ENCODE measurements at regions not wholly inside any gene's neighbourhood (a gene's known extent, or its start where the extent isn't known, plus 50 kb on each side); places are given as distances from the start of the nearest gene placed in this dataset.

- Mint-ChIP-seq H3K27ac (no peak overlapping the region), H3K4me1 (peaks cover 15 to 36% (median 27%) of the 10 kb centered on the region in 4 donors), H3K9me3 (peaks cover 0 to 5% (median 0%) of the 10 kb centered on the region in 9 donors), H3K36me3 (peaks cover 2 to 6% (median 4%) of the 10 kb centered on the region in 3 donors), H3K27me3 (peaks cover 62 to 98% (median 77%) of the 10 kb centered on the region in 5 donors), H3K4me3 (peak overlapping the region in 1 of 10 donors; percentile 2)
- no peak for DNase-seq
- ATAC-seq = no peak
- POLR2A ChIA-PET = no interaction called here
These were observed 127.6 kb downstream of the TMEM174 start for GRCh38 chr5:73300337-73301207.

GRCh38 chr5:73299665-73300336 lies 126.8 kb downstream of the TMEM174 start:
- no peak for DNase-seq
- no peak for ATAC-seq
- Mint-ChIP-seq H3K4me3 (peak overlapping the region in 6 of 10 donors; percentile 7 to 49 (median 34)), H3K36me3 (peaks cover 2 to 6% (median 4%) of the 10 kb centered on the region in 3 donors), H3K9me3 (peaks cover 0 to 5% (median 0%) of the 10 kb centered on the region in 9 donors), H3K27me3 (peaks cover 61 to 98% (median 77%) of the 10 kb centered on the region in 5 donors), H3K27ac (no peak overlapping the region), H3K4me1 (peaks cover 15 to 36% (median 27%) of the 10 kb centered on the region in 4 donors)
- POLR2A ChIA-PET = no interaction called here

GRCh38 chr5:73298772-73299630 lies 126.0 kb downstream of the TMEM174 start:
- no peak overlapping the region for H3K27ac Mint-ChIP-seq
- POLR2A ChIA-PET = no interaction called here
- peaks cover 0 to 5% (median 0%) of the 10 kb centered on the region in 9 donors for H3K9me3 Mint-ChIP-seq
- DNase-seq (no peak), ATAC-seq (peak in 1 of 2 donors; percentile 56)
- H3K4me1 Mint-ChIP-seq = peaks cover 15 to 36% (median 27%) of the 10 kb centered on the region in 4 donors
- peaks cover 59 to 98% (median 77%) of the 10 kb centered on the region in 5 donors for H3K27me3 Mint-ChIP-seq
- H3K36me3 Mint-ChIP-seq = peaks cover 2 to 6% (median 4%) of the 10 kb centered on the region in 3 donors
- peak overlapping the region in 7 of 10 donors; percentile 2 to 60 (median 49) for H3K4me3 Mint-ChIP-seq

- no peak overlapping the region for H3K27ac Mint-ChIP-seq
- H3K36me3 Mint-ChIP-seq = peaks cover 2 to 6% (median 3%) of the 10 kb centered on the region in 3 donors
- peaks cover 59 to 97% (median 78%) of the 10 kb centered on the region in 5 donors for H3K27me3 Mint-ChIP-seq
- DNase-seq (no peak), ATAC-seq (no peak)
- H3K9me3 Mint-ChIP-seq = peaks cover 0 to 5% (median 0%) of the 10 kb centered on the region in 9 donors
- peaks cover 13 to 36% (median 26%) of the 10 kb centered on the region in 4 donors for H3K4me1 Mint-ChIP-seq
- POLR2A ChIA-PET = no interaction called here
- H3K4me3 Mint-ChIP-seq = peak overlapping the region in 6 of 10 donors; percentile 7 to 60 (median 41)
These were observed 125.3 kb downstream of the TMEM174 start for GRCh38 chr5:73298251-73298771.

- ATAC-seq = no peak
- peaks cover 10 to 30% (median 23%) of the 10 kb centered on the region in 4 donors for H3K4me1 Mint-ChIP-seq
- H3K4me3 Mint-ChIP-seq = peak overlapping the region in 1 of 10 donors; percentile 32
- POLR2A ChIA-PET = no interaction called here
- no peak overlapping the region for H3K27ac Mint-ChIP-seq
- peaks cover 0 to 4% (median 0%) of the 10 kb centered on the region in 9 donors for H3K9me3 Mint-ChIP-seq
- H3K36me3 Mint-ChIP-seq = peaks cover 0 to 6% (median 3%) of the 10 kb centered on the region in 3 donors
- H3K27me3 Mint-ChIP-seq = peaks cover 59 to 97% (median 78%) of the 10 kb centered on the region in 5 donors
- DNase-seq = no peak
These were observed 124.4 kb downstream of the TMEM174 start for GRCh38 chr5:73297430-73297829.

GRCh38 chr5:73296772-73297171 lies 123.8 kb downstream of the TMEM174 start:
- H3K4me1 Mint-ChIP-seq = peaks cover 10 to 30% (median 21%) of the 10 kb centered on the region in 4 donors

GRCh38 chr5:73295921-73296320 lies 122.9 kb downstream of the TMEM174 start:
- Mint-ChIP-seq H3K27ac (no peak overlapping the region), H3K36me3 (peaks cover 0 to 6% (median 3%) of the 10 kb centered on the region in 3 donors), H3K9me3 (peaks cover 0 to 4% (median 0%) of the 10 kb centered on the region in 9 donors), H3K27me3 (peaks cover 55 to 96% (median 75%) of the 10 kb centered on the region in 5 donors), H3K4me3 (no peak overlapping the region), H3K4me1 (peaks cover 10 to 25% (median 21%) of the 10 kb centered on the region in 4 donors)
- no peak for DNase-seq
- ATAC-seq = no peak
- POLR2A ChIA-PET = no interaction called here

More at GRCh38 chr5:73296772-73297171, 123.8 kb downstream of the TMEM174 start:
- Mint-ChIP-seq H3K27me3 (peaks cover 53 to 96% (median 76%) of the 10 kb centered on the region in 5 donors), H3K9me3 (peaks cover 0 to 4% (median 0%) of the 10 kb centered on the region in 9 donors), H3K4me3 (peak overlapping the region in 1 of 10 donors; percentile 49), H3K27ac (no peak overlapping the region), H3K36me3 (peaks cover 0 to 6% (median 3%) of the 10 kb centered on the region in 3 donors)
- DNase-seq (no peak), ATAC-seq (no peak)
- POLR2A ChIA-PET = no interaction called here

GRCh38 chr5:73295447-73295846 lies 122.5 kb downstream of the TMEM174 start:
- H3K4me3 Mint-ChIP-seq = no peak overlapping the region
- POLR2A ChIA-PET = no interaction called here
- peaks cover 53 to 96% (median 75%) of the 10 kb centered on the region in 5 donors for H3K27me3 Mint-ChIP-seq
- peaks cover 10 to 21% (median 17%) of the 10 kb centered on the region in 4 donors for H3K4me1 Mint-ChIP-seq
- H3K27ac Mint-ChIP-seq = no peak overlapping the region
- no peak for ATAC-seq
- no peak for DNase-seq
- H3K36me3 Mint-ChIP-seq = peaks cover 0 to 3% (median 3%) of the 10 kb centered on the region in 3 donors
- H3K9me3 Mint-ChIP-seq = peaks cover 0 to 2% (median 0%) of the 10 kb centered on the region in 9 donors

- POLR2A ChIA-PET = no interaction called here
- peaks cover 42 to 92% (median 69%) of the 10 kb centered on the region in 5 donors for H3K27me3 Mint-ChIP-seq
- peaks cover 0 to 4% (median 0%) of the 10 kb centered on the region in 9 donors for H3K9me3 Mint-ChIP-seq
- H3K27ac Mint-ChIP-seq = no peak overlapping the region
- no peak overlapping the region for H3K4me3 Mint-ChIP-seq
- no peaks in the 10 kb centered on the region for H3K36me3 Mint-ChIP-seq
- H3K4me1 Mint-ChIP-seq = peaks cover 0 to 4% (median 2%) of the 10 kb centered on the region in 4 donors
- no peak for DNase-seq
- no peak for ATAC-seq
These were observed 119.9 kb downstream of the TMEM174 start for GRCh38 chr5:73292816-73293459.

- H3K27me3 Mint-ChIP-seq = peaks cover 37 to 81% (median 59%) of the 10 kb centered on the region in 5 donors
- POLR2A ChIA-PET = no interaction called here
- no peaks in the 10 kb centered on the region for H3K36me3 Mint-ChIP-seq
- peaks cover 0 to 8% (median 5%) of the 10 kb centered on the region in 9 donors for H3K9me3 Mint-ChIP-seq
- no peak overlapping the region for H3K4me3 Mint-ChIP-seq
- no peak for ATAC-seq
- H3K27ac Mint-ChIP-seq = no peak overlapping the region
- DNase-seq = no peak
- H3K4me1 Mint-ChIP-seq = peaks cover 0 to under 1% (median 0%) of the 10 kb centered on the region in 4 donors
These were observed 118.9 kb downstream of the TMEM174 start for GRCh38 chr5:73291873-73292272.

- Mint-ChIP-seq H3K27ac (no peak overlapping the region), H3K9me3 (peaks cover 0 to 11% (median 5%) of the 10 kb centered on the region in 9 donors), H3K27me3 (peaks cover 28 to 67% (median 48%) of the 10 kb centered on the region in 5 donors), H3K4me3 (no peak overlapping the region), H3K4me1 (no peaks in the 10 kb centered on the region), H3K36me3 (no peaks in the 10 kb centered on the region)
- POLR2A ChIA-PET = no interaction called here
- ATAC-seq = no peak
- DNase-seq = no peak
These were observed 117.2 kb downstream of the TMEM174 start for GRCh38 chr5:73290242-73290641.

Measured in naive thymus-derived CD8-positive, alpha-beta T cell (primary cell).